Nephron progenitor cell (in vitro differentiated cells): ENCODE measurements at regions not wholly inside any gene's neighbourhood (a gene's known extent, or its start where the extent isn't known, plus 50 kb on each side); places are given as distances from the start of the nearest gene placed in this dataset.

Experiments
- DNase-seq: peaks from one replicate; pipeline ENCODE4 v3.0.0; 2021
- H3K27ac Mint-ChIP-seq: 2 replicates; pipeline ENCODE4 v1.8.0; 2021; ENCODE audit warnings: mild to moderate bottlenecking, moderate library complexity, mixed read lengths
- H3K27me3 Mint-ChIP-seq: 2 replicates; pipeline ENCODE4 v1.8.0; 2021; ENCODE audit warnings: mild to moderate bottlenecking, low read depth, mixed read lengths; ENCODE audit not compliant: poor library complexity
- H3K36me3 Mint-ChIP-seq: 2 replicates; pipeline ENCODE4 v1.8.0; 2021; ENCODE audit warnings: low read depth, mixed read lengths
- H3K4me1 Mint-ChIP-seq: 2 replicates; pipeline ENCODE4 v1.8.0; 2021; ENCODE audit warnings: mixed read lengths
- H3K4me3 Mint-ChIP-seq: 2 replicates; pipeline ENCODE4 v1.8.0; 2021; ENCODE audit warnings: mild to moderate bottlenecking, moderate library complexity, mixed read lengths
- H3K9me3 Mint-ChIP-seq: 2 replicates; pipeline ENCODE4 v1.8.0; 2021; ENCODE audit warnings: mild to moderate bottlenecking, moderate library complexity, mixed read lengths
- TF ChIP-seq, protein P1 (sequence below): fragments of 200-600 bp; sonication (generic); IDR thresholded peaks from 2 replicates; pipeline ENCODE4 v1.5.0; 2021; ENCODE audit warnings: antibody characterized with exemption

DNA sequence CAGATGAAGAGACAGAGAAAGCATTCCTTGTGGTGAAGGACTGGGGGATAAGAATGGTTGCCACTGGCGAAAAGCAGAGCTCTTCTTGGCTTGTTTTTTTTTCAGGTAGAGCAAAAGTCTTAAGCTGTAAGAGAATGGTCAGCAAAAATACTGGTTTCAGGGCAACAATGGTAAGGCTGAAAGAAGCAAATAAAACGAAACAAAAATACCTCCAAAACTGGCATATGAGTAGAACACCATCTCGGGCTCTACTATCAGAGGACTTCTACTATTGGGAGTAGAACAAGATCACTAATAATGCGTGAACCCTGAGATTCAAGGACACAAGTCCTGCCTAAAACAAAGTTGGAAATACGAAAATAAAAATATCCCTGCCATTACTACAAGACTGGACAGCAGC lies 1823.2 kb upstream of the CDH6 start:
- Mint-ChIP-seq H3K9me3 (no peaks in the 10 kb centered on the region), H3K4me3 (no peak overlapping the region), H3K4me1 (no peaks in the 10 kb centered on the region), H3K27ac (no peak overlapping the region), H3K36me3 (no peaks in the 10 kb centered on the region), H3K27me3 (no peaks in the 10 kb centered on the region)
- TF ChIP-seq, protein P1, sequence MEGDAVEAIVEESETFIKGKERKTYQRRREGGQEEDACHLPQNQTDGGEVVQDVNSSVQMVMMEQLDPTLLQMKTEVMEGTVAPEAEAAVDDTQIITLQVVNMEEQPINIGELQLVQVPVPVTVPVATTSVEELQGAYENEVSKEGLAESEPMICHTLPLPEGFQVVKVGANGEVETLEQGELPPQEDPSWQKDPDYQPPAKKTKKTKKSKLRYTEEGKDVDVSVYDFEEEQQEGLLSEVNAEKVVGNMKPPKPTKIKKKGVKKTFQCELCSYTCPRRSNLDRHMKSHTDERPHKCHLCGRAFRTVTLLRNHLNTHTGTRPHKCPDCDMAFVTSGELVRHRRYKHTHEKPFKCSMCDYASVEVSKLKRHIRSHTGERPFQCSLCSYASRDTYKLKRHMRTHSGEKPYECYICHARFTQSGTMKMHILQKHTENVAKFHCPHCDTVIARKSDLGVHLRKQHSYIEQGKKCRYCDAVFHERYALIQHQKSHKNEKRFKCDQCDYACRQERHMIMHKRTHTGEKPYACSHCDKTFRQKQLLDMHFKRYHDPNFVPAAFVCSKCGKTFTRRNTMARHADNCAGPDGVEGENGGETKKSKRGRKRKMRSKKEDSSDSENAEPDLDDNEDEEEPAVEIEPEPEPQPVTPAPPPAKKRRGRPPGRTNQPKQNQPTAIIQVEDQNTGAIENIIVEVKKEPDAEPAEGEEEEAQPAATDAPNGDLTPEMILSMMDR: no peak
- DNase-seq: no peak

DNA sequence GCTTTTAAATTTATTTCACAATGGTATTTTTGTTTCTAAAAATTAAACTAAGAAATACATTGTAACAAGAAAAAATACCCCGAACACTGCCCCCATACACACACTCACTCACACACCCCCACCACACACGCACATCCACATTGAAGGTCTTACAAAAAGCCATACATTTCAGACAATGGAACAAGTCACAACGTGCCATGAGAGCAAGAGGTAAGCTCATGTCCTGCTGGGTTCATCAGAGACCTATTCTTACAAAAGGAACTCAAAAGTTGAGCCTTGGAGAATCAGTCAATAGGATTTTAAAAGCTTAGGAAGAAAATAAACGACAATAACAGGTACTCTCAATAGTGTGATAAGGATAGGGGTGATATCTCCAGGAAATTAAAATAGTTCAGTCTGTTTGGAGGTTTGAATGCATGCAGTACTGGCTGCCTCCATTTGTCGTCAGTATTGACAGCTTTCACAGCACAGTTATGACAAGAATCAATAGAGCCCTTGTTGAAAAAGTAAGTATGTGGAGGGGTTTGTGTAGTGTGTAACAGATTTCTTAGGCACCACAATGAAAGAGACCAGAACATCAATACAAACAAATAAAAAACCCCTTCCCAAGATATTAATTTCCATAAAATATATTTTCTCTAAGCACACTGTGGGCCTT lies 1826.2 kb upstream of the CDH6 start:
- Mint-ChIP-seq H3K9me3 (no peaks in the 10 kb centered on the region), H3K4me3 (no peak overlapping the region), H3K27me3 (no peaks in the 10 kb centered on the region), H3K36me3 (no peaks in the 10 kb centered on the region), H3K27ac (no peak overlapping the region), H3K4me1 (no peaks in the 10 kb centered on the region)
- TF ChIP-seq, protein P1: no peak
- no peak for DNase-seq

DNA sequence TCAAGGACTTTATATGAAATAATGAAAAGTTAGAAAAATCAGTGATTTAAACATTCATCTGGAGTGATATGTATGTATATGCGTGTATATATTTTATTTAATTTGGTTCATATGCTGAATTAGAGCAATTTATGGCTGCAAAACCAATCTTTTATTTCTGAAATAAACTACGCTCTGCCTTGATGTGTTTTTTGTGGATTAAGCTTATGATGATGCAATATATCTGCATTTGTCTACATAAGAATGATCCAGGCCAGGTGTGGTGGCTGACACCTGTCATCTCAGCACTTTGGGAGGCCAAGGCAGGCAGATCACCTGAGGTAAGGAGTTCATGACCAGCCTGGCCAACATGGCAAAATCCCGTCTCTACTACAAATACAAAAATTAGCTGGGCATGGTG lies 1842.3 kb upstream of the CDH6 start:
- no peaks in the 10 kb centered on the region for H3K36me3 Mint-ChIP-seq
- no peak overlapping the region for H3K4me3 Mint-ChIP-seq
- H3K9me3 Mint-ChIP-seq: peaks cover 4% of the 10 kb centered on the region
- no peaks in the 10 kb centered on the region for H3K4me1 Mint-ChIP-seq
- TF ChIP-seq, protein P1: no peak
- H3K27me3 Mint-ChIP-seq: no peaks in the 10 kb centered on the region
- DNase-seq: no peak
- H3K27ac Mint-ChIP-seq: no peak overlapping the region

DNA sequence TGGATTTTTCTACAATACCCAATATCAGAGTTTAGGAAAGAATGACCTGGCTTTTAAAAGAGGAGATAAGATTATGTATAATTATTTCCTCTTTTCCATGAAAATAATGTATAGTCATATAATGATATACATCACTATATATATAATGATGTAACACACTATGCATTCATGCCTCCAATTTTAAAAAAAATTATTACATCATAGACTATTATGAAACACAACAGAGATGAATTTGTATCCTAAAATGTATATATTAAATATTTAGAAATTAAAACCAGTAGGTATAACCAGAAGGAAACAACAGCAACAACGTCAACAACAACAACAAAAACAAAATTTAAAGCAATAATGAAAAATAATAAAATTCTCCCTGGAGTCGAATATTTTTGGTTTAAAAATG lies 1856.5 kb upstream of the CDH6 start:
- Mint-ChIP-seq H3K4me3 (no peak overlapping the region), H3K36me3 (no peaks in the 10 kb centered on the region), H3K27ac (no peak overlapping the region), H3K9me3 (peaks cover 3% of the 10 kb centered on the region), H3K27me3 (no peaks in the 10 kb centered on the region), H3K4me1 (no peaks in the 10 kb centered on the region)
- no peak for DNase-seq
- TF ChIP-seq, protein P1: no peak

DNA sequence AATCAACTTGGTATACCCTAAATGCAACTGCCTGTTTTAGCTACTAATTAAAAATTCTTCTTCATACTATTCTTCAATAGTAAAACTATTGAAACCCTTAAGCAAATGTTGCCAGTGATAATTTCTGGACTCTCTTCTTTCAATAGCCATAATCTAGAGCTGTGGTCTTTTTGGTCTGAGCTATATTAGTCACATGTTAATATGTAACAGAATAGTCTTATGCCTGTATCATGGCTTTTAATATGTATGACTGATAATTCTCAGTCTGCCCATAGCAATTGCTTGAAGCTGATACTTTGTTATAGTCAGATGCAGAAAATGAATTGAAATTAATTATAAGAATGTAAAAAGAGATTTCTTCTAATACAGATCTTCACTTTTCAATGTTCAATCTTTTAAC lies 1871.9 kb upstream of the CDH6 start:
- TF ChIP-seq, protein P1: no peak
- Mint-ChIP-seq H3K27me3 (peaks cover 2% of the 10 kb centered on the region), H3K27ac (no peak overlapping the region), H3K36me3 (no peaks in the 10 kb centered on the region), H3K4me3 (no peak overlapping the region), H3K9me3 (no peaks in the 10 kb centered on the region), H3K4me1 (no peaks in the 10 kb centered on the region)
- no peak for DNase-seq

DNA sequence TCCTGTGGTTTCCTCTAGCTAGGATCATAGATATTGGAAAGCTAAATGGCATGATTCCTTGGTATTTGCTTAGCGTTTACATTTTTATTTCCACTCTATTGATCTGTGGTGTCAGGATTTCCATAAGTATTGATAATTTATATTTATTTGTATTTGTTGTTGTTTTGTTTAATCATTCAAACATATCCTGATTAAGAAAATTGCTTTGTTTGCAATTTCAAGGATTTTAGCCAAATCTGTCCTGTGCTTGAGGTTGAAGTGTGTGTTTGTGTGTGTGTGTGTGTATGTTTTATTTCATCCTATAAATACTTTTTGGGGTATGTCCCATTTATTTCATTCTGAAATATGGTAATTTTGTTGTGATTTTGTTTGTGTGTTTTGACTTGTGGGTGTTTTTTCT lies 1884.1 kb upstream of the CDH6 start:
- no peak for DNase-seq
- TF ChIP-seq, protein P1: no peak
- Mint-ChIP-seq H3K4me3 (no peak overlapping the region), H3K27ac (no peak overlapping the region), H3K4me1 (no peaks in the 10 kb centered on the region), H3K36me3 (no peaks in the 10 kb centered on the region), H3K9me3 (no peaks in the 10 kb centered on the region), H3K27me3 (no peaks in the 10 kb centered on the region)
